Activated B cell treated with CpG ODN at 0.5 μM for 24 hours (primary cell): ENCODE measurements at regions not wholly inside any gene's neighbourhood (a gene's known extent, or its start where the extent isn't known, plus 50 kb on each side); places are given as distances from the start of the nearest gene placed in this dataset.
"Not testable (repeated sequence)": the region's sequence is repeated elsewhere in the genome, so short reads cannot be mapped to it uniquely, and the experiment has no call there.

ENCODE experiments used
- ATAC-seq: fragments of 200-7000 bp; cut with Tn5 transposase; one replicate; pipeline ENCODE4 v1.10.0; 2021; ENCODE audit warnings: low read depth, mild to moderate bottlenecking, moderate library complexity
- CTCF ChIA-PET: fragments of 350-600 bp; sonication (Branson Sonifier 250); formaldehyde crosslinking; loops from one replicate; lab custom pipeline; 2021; ENCODE audit warnings: antibody characterized with exemption; lab: Charles Lee
- POLR2A ChIA-PET: fragments of 350-600 bp; sonication (Branson Sonifier 250); formaldehyde crosslinking; loops from one replicate; lab custom pipeline; 2021; ENCODE audit warnings: antibody characterized with exemption; lab: Charles Lee
- DNase-seq: peaks from one replicate; pipeline ENCODE4 v3.0.0; 2022
- H3K27ac Mint-ChIP-seq: one replicate; pipeline ENCODE4 v1.8.0; 2020; ENCODE audit warnings: mixed read lengths
- H3K27me3 Mint-ChIP-seq: one replicate; pipeline ENCODE4 v1.8.0; 2021; ENCODE audit warnings: mixed read lengths
- H3K36me3 Mint-ChIP-seq: one replicate; pipeline ENCODE4 v1.8.0; 2021; ENCODE audit warnings: low read depth, mixed read lengths
- H3K4me1 Mint-ChIP-seq: one replicate; pipeline ENCODE4 v1.8.0; 2021; ENCODE audit warnings: mixed read lengths
- H3K4me3 Mint-ChIP-seq: one replicate; pipeline ENCODE4 v1.8.0; 2020; ENCODE audit warnings: mild to moderate bottlenecking, mixed read lengths
- H3K9me3 Mint-ChIP-seq: one replicate; pipeline ENCODE4 v1.8.0; 2020; ENCODE audit warnings: mixed read lengths
- CTCF ChIP-seq: fragments of 200-600 bp; IDR thresholded peaks from one replicate; pipeline ENCODE4 v1.8.0; 2022; ENCODE audit warnings: antibody characterized with exemption, mild to moderate bottlenecking
- intact Hi-C: fragments of 100-400 bp; cut with micrococcal nuclease; formaldehyde crosslinking; loops from one replicate; pipeline ENCODE4 v1.15.1; 2024

- no peaks in the 10 kb centered on the region for H3K27me3 Mint-ChIP-seq
- POLR2A ChIA-PET: interaction anchor here (0.7 to 1.3 kb wide), 6 partner anchors 29 to 290 kb away, joined by 3 to 9 read pairs (median 4); partner anchors contain the start of gene ZNF217
- no peaks in the 10 kb centered on the region for H3K9me3 Mint-ChIP-seq
- H3K27ac Mint-ChIP-seq: peak overlapping the region; percentile 85
- CTCF ChIA-PET: interaction anchor here (0.6 to 1.5 kb wide), 13 partner anchors 9 to 291 kb away, joined by 3 to 9 read pairs (median 3); no protein-coding TSS in a partner anchor
- peak overlapping the region; percentile 60 for H3K4me3 Mint-ChIP-seq
- peak; percentile 80 for ATAC-seq
- DNase-seq: peak; percentile 27
- TF ChIP-seq CTCF: no peak
- intact Hi-C loops: loop anchor here (1.0 to 5.0 kb wide), 7 partner anchors 24 to 456 kb away; no protein-coding TSS in a partner anchor
- peaks cover 71% of the 10 kb centered on the region for H3K4me1 Mint-ChIP-seq
- no peaks in the 10 kb centered on the region for H3K36me3 Mint-ChIP-seq
Measured at GRCh38 chr20:53869466-53870258, 200.7 kb downstream of the BCAS1 start.

GRCh38 chr20:53867741-53868351, 202.5 kb downstream of the BCAS1 start:
- Mint-ChIP-seq H3K27me3 (no peaks in the 10 kb centered on the region), H3K36me3 (no peaks in the 10 kb centered on the region), H3K27ac (peak overlapping the region; percentile 95), H3K9me3 (no peaks in the 10 kb centered on the region), H3K4me1 (peaks cover 63% of the 10 kb centered on the region), H3K4me3 (peak overlapping the region; percentile 60)
- ATAC-seq: no peak
- ChIA-PET POLR2A (interaction anchor here (1.3 to 2.3 kb wide), 3 partner anchors 32 to 274 kb away, joined by 4 to 10 read pairs (median 5); partner anchors contain the start of gene ZNF217), CTCF (interaction anchor here (0.9 to 3.4 kb wide), 3 partner anchors 48 to 290 kb away, joined by 3 to 21 read pairs (median 4); partner anchors contain the start of gene ZNF217)
- TF ChIP-seq CTCF: no peak
- intact Hi-C loops: loop anchor here (1.0 to 5.0 kb wide), 5 partner anchors 21 to 226 kb away; no protein-coding TSS in a partner anchor
- DNase-seq: no peak

- H3K4me1 Mint-ChIP-seq: peaks cover 56% of the 10 kb centered on the region
- H3K4me3 Mint-ChIP-seq: peak overlapping the region; percentile 60
- POLR2A ChIA-PET: interaction anchor here (0.7 to 2.3 kb wide), 13 partner anchors 11 to 273 kb away, joined by 3 to 11 read pairs (median 7); partner anchors contain the start of gene ZNF217
- ATAC-seq: peak; percentile 45
- TF ChIP-seq CTCF: no peak
- CTCF ChIA-PET: interaction anchor here (0.7 to 3.4 kb wide), 8 partner anchors 25 to 289 kb away, joined by 3 to 21 read pairs (median 4); no protein-coding TSS in a partner anchor
- no peaks in the 10 kb centered on the region for H3K27me3 Mint-ChIP-seq
- H3K9me3 Mint-ChIP-seq: no peaks in the 10 kb centered on the region
- H3K27ac Mint-ChIP-seq: peak overlapping the region; percentile 95
- intact Hi-C loops: loop anchor here (1.0 to 5.0 kb wide), 5 partner anchors 20 to 225 kb away; no protein-coding TSS in a partner anchor
- H3K36me3 Mint-ChIP-seq: no peaks in the 10 kb centered on the region
- DNase-seq: no peak
Measured at GRCh38 chr20:53866794-53867740, 203.3 kb downstream of the BCAS1 start.

GRCh38 chr20:53865901-53866793, 204.2 kb downstream of the BCAS1 start:
- ATAC-seq (peak; percentile 21), DNase-seq (no peak)
- Mint-ChIP-seq H3K36me3 (no peaks in the 10 kb centered on the region), H3K9me3 (no peaks in the 10 kb centered on the region), H3K4me3 (peak overlapping the region; percentile 60), H3K27ac (peak overlapping the region; percentile 95), H3K4me1 (peaks cover 52% of the 10 kb centered on the region), H3K27me3 (no peaks in the 10 kb centered on the region)
- POLR2A ChIA-PET: interaction anchor here (0.6 to 2.3 kb wide), 21 partner anchors 12 to 286 kb away, joined by 3 to 11 read pairs (median 5); partner anchors contain the start of gene ZNF217
- TF ChIP-seq CTCF: no peak
- CTCF ChIA-PET: interaction anchor here (0.6 to 3.4 kb wide), 10 partner anchors 26 to 288 kb away, joined by 3 to 21 read pairs (median 4); no protein-coding TSS in a partner anchor
- intact Hi-C loops: loop anchor here (2.0 to 5.0 kb wide), 4 partner anchors 19 to 224 kb away; no protein-coding TSS in a partner anchor

- H3K36me3 Mint-ChIP-seq, DNase-seq, H3K27me3 Mint-ChIP-seq, H3K9me3 Mint-ChIP-seq, ATAC-seq: not testable (repeated sequence)
- ChIA-PET CTCF (interaction anchor here (0.7 to 3.4 kb wide), 8 partner anchors 36 to 285 kb away, joined by 3 to 21 read pairs (median 4); no protein-coding TSS in a partner anchor), POLR2A (interaction anchor here (0.6 to 2.3 kb wide), 18 partner anchors 9 to 273 kb away, joined by 3 to 11 read pairs (median 4); partner anchors contain the start of gene ZNF217)
- intact Hi-C loops: loop anchor here (5.0 kb wide), 2 partner anchors 128 to 223 kb away; no protein-coding TSS in a partner anchor
- Mint-ChIP-seq H3K27ac (peak overlapping the region; percentile 95), H3K4me1 (peaks cover 49% of the 10 kb centered on the region), H3K4me3 (peak overlapping the region; percentile 60)
Measured at GRCh38 chr20:53864765-53865683, 205.4 kb downstream of the BCAS1 start.
